GF-D8 (cell line): ENCODE measurements at regions not wholly inside any gene's neighbourhood (a gene's known extent, or its start where the extent isn't known, plus 50 kb on each side); places are given as distances from the start of the nearest gene placed in this dataset.
"Not testable (repeated sequence)": the region's sequence is repeated elsewhere in the genome, so short reads cannot be mapped to it uniquely, and the experiment has no call there.

Source experiments
- DNase-seq: peaks from one replicate; lab custom pipeline; 2025; lab: John Stamatoyannopoulos, UW

DNA sequence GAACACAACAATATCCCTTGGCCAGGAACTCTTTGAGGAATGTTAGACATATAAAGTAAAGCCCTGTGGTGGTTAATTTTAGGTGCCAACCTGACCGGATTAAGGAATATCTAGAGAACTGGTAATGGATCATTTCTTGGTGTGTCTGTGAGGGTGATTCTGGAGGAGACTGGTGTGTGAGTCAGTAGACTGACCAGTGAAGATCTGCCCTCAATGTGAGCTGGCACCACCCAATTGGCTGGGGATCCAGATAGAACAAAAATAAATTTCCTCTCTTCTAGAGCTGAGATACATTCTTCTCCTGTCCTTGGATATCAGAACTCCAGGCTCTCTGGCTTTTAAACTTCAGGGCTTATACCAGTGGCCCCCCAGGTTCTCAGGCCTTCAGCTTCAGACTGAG lies 56.2 kb upstream of the TNPO1 start:
- DNase-seq: no peak

DNA sequence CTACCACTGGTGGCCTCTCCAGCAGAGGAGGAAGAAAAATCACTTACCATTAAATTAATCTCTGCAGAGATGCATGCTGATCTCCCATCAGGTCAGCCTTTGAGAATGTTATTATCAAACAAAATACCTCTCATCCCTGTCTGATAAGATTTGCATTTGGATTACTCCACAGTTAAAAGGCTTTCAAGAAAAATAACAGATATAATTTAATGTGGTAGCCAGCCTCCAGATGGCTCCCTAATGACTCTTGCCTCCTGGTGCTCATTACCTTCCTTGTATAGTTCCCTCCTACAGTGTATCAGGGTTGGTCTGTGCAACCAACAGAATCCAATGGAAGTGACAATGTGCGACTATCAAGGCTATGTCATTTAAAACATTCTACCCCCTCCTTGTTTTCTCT lies 63.6 kb upstream of the TNPO1 start:
- DNase-seq: no peak

- no peak for DNase-seq
Observed at GRCh38 chr5:72749362-72749997, 67.0 kb upstream of the TNPO1 start.

DNA sequence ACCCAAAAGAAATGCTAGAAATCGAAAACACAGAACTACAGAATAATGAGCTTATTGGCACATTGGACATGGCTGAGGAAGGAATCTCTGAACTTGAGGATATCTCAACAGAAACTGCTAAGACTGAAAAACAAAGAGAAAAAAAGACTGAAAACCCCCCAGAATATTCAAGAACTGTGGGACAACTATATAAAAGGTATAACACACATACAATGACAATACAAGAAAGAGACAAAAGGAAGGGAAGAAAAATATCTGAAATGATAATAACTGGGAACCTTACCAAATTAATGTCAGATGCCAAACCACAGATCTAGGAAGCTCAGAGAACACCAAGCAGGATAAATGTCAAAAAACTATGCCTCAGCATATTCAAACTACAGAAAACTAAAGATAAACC lies 68.6 kb upstream of the TNPO1 start:
- DNase-seq: no peak

GRCh38 chr5:72746736-72747135 lies 69.7 kb upstream of the TNPO1 start:
- DNase-seq: no peak

DNA sequence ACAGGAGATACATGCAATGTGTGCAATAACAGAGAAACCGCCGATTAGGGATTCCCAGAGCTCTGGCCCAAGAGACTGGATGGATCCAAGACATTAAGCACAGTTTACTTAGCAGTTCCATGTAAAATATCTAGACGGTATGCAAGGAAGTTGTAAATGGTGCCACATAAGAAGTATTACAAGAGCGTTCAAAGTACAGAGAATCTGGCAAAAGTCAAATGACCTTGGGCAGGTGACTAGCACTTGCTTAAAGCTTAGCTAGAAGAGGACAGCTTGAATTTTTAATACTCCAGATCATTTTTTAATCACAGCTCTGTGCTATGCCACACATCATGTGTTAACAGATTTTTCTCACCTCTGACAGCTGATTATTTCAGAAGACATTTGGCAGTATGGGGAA lies 72.3 kb upstream of the TNPO1 start:
- no peak for DNase-seq

- DNase-seq: no peak
Observed at GRCh38 chr5:72741805-72742204, 74.7 kb upstream of the TNPO1 start.

- no peak for DNase-seq
Observed at GRCh38 chr5:72733810-72734209, 82.7 kb upstream of the TNPO1 start.

DNA sequence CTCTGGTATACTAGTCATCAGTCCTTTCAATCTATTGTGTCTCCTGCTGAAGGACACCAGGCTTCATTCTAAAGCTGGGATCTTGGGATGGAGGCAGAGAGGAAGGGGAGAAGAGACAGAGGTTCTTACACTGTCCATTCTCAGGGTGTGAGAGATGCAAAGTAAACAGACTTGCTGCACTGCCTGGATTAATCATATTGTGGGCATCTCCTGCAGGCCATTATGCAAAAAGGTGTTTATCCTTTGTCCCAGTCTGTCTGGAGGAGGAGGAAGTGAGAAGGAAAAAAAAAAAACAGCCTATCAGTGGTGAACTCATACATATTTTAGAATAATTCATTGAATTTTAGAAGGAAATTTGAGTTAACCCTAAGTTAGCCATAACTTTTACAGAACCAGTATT lies 92.9 kb upstream of the TNPO1 start:
- DNase-seq: no peak

GRCh38 chr5:72722792-72723452 lies 93.5 kb upstream of the TNPO1 start:
- DNase-seq: no peak

DNA sequence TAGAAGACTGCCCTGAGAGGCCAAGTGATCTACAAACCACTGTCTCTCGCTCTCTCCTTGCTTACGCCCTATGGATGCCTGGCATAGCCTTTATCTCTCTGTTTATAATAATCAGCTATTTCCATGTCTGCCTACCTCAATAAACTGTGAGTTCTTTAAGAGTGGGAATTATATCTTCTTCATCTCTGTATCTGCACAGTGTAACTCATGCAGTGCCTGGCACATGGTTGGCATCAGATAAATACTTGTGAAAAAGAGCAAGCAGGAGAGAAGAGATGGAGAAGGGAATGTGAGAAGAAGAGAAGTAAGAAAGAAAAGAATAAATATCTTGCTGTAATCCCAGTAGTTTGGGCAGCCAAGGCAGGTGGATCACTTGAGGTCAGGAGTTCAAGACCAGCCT lies 94.6 kb upstream of the TNPO1 start:
- no peak for DNase-seq

DNA sequence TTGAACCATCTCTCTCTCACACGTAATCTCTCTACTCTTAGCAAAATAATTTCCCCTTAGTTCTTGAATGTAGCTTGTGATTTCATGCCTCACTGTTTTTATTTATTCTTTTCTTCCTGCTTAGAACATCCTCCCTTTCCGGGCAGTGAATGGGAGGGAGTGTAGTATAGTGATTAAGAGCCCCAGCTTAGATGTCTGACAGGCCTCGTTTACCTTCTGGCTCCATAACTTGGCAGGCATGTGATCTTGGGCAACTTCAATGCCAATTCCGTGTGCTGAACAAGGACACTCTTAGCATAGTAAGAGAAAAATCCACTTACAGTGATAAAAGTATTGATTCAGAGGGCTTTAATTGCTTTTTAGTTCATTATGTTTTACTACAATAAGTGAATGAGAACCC lies 96.3 kb upstream of the TNPO1 start:
- no peak for DNase-seq

DNA sequence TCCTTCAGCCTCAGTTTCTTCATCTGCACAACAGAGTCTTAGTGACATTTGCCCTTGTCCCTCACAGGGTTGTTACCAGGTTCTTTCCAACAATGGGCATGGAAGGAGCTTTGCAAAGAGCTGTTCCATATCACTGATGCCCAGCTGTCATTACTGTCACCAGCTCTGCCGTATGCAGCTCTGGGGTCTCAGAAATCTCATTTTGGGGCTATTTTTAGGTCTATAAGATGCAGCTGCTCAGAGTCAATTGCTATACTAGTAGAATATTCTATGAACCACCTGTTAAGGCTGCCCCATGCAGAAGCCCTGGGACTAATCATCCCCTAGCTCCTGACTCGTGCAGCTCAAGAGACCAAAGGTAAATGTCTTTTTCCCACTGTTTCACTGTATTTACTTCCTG lies 105.1 kb upstream of the TNPO1 start:
- DNase-seq: no peak

- no peak for DNase-seq
Observed at GRCh38 chr5:72709341-72709740, 107.1 kb upstream of the TNPO1 start.

- DNase-seq: no peak
Observed at GRCh38 chr5:72705178-72705577, 111.3 kb upstream of the TNPO1 start.

DNA sequence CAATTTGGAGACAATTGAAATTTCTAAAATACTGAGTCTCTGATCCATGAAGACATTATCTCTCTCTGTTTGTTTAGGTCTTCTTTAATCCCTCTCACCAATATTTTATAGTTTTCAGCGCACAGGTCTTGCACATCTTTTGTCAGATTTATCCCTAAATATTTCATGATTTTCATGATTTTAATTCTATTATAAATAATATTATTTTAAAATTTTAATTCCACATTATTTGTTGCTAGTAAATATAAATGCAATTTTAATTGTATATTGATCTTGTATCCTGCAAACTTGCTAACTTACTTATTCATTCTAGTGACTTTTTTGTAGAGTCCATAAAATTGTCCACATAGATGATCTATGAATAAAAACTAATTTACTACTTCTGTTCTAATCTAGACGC lies 112.6 kb upstream of the TNPO1 start:
- no peak for DNase-seq

- no peak for DNase-seq
Observed at GRCh38 chr5:72702881-72703434, 113.5 kb upstream of the TNPO1 start.

- not testable (repeated sequence) for DNase-seq
Observed at GRCh38 chr5:72702105-72702504, 114.4 kb upstream of the TNPO1 start.

- no peak for DNase-seq
Observed at GRCh38 chr5:72698481-72698880, 118.0 kb upstream of the TNPO1 start.

- DNase-seq: no peak
Observed at GRCh38 chr5:72697622-72698021, 118.8 kb upstream of the TNPO1 start.

DNA sequence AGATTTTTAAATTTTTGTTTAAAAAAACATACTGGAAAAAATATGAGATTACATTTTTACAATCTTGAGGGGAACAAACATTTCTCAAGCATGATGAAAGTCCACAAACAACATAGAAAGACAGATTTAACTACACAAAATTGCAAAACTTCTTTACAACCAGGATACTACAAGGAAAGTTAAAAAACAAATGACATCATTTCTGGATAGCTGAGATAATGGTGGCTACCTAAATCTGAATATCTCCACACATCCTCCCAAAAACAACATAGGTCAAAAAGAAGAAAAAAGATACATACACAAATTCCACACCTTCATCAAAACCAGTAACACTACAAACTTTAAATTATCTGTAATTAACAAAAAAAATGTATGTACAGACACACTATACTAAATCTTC lies 120.8 kb upstream of the TNPO1 start:
- DNase-seq: no peak

DNA sequence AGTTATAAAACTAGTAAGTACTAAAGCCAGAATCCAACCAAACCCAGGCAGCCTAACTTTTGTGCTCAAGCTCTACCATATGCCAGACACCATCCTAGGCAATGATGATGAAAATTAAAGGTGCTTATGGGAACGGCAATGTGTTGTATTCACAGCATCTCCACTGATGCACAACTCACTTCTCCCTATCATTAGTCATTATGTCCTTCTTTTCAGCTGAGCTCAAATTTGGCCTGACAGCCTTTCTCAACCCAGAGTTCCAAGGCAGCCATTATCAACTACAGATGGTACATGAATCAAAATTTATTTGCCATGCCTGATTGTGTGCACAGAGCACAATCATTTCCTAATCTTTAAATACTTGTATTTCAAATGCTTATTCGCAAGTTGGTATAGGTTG lies 121.6 kb upstream of the TNPO1 start:
- DNase-seq: no peak

GRCh38 chr5:72693546-72694205 lies 122.8 kb upstream of the TNPO1 start:
- DNase-seq: no peak
